ENCODE measurements at regions not wholly inside any gene's neighbourhood (a gene's known extent, or its start where the extent isn't known, plus 50 kb on each side); places are given as distances from the start of the nearest gene placed in this dataset.

- TF ChIP-seq CTCF (IDR thresholded peaks at IDR 0.05; ENCODE audit: low read depth, low read length): no peak
- no peaks in the 10 kb centered on the region for H3K27me3 ChIP-seq
- H3K9me3 ChIP-seq: no peaks in the 10 kb centered on the region
- H3K4me1 ChIP-seq: no peaks in the 10 kb centered on the region; the same call in 1 of the 2 replicates
- H3K36me3 ChIP-seq: no peaks in the 10 kb centered on the region
- H3K4me3 ChIP-seq (ENCODE audit: low read depth, low read length): no peak overlapping the region
- DNase-seq: no peak
These were observed 62.4 kb upstream of the ATP8A1 start for GRCh38 chr4:42719257-42719656.

GRCh38 chr4:42718336-42718735 is 61.4 kb upstream of the ATP8A1 start:
- TF ChIP-seq CTCF (IDR thresholded peaks at IDR 0.05; ENCODE audit: low read depth, low read length): no peak
- DNase-seq: no peak
- H3K9me3 ChIP-seq: no peaks in the 10 kb centered on the region

GRCh38 chr4:42716996-42717395 is 60.1 kb upstream of the ATP8A1 start:
- H3K4me1 ChIP-seq: peaks cover 13% of the 10 kb centered on the region
- no peaks in the 10 kb centered on the region for H3K36me3 ChIP-seq
- H3K27me3 ChIP-seq: no peaks in the 10 kb centered on the region
- no peak overlapping the region for H3K4me3 ChIP-seq (ENCODE audit: low read depth, low read length)
- H3K9me3 ChIP-seq: no peaks in the 10 kb centered on the region
- no peak for DNase-seq
- TF ChIP-seq CTCF (IDR thresholded peaks at IDR 0.05; ENCODE audit: low read depth, low read length): no peak

More at GRCh38 chr4:42718336-42718735, 61.4 kb upstream of the ATP8A1 start:
- Histone ChIP-seq H3K4me3 (ENCODE audit: low read depth, low read length) (no peak overlapping the region), H3K4me1 (peaks cover 3% of the 10 kb centered on the region; the same call in 1 of the 2 replicates), H3K27me3 (no peaks in the 10 kb centered on the region), H3K36me3 (no peaks in the 10 kb centered on the region)

- no peaks in the 10 kb centered on the region for H3K9me3 ChIP-seq
- H3K36me3 ChIP-seq: no peaks in the 10 kb centered on the region
- TF ChIP-seq CTCF (IDR thresholded peaks at IDR 0.05; ENCODE audit: low read depth, low read length): no peak
- H3K4me3 ChIP-seq (ENCODE audit: low read depth, low read length): no peak overlapping the region
- H3K27me3 ChIP-seq: no peaks in the 10 kb centered on the region
- no peak for DNase-seq
- peaks cover 14% of the 10 kb centered on the region for H3K4me1 ChIP-seq
These were observed 59.0 kb upstream of the ATP8A1 start for GRCh38 chr4:42715807-42716482.

- Histone ChIP-seq H3K9me3 (no peaks in the 10 kb centered on the region), H3K27me3 (no peaks in the 10 kb centered on the region), H3K36me3 (no peaks in the 10 kb centered on the region), H3K4me3 (ENCODE audit: low read depth, low read length) (no peak overlapping the region), H3K4me1 (peaks cover 14% of the 10 kb centered on the region)
- peak; percentile 25 for TF ChIP-seq CTCF (IDR thresholded peaks at IDR 0.05; ENCODE audit: low read depth, low read length)
- peak; percentile 55 for DNase-seq
These were observed 56.5 kb upstream of the ATP8A1 start for GRCh38 chr4:42713391-42713790.

- TF ChIP-seq CTCF (IDR thresholded peaks at IDR 0.05; ENCODE audit: low read depth, low read length): no peak
- Histone ChIP-seq H3K9me3 (no peaks in the 10 kb centered on the region), H3K36me3 (no peaks in the 10 kb centered on the region), H3K4me3 (ENCODE audit: low read depth, low read length) (no peak overlapping the region), H3K4me1 (peaks cover 14% of the 10 kb centered on the region), H3K27me3 (no peaks in the 10 kb centered on the region)
- DNase-seq: peak; percentile 43
These were observed 55.9 kb upstream of the ATP8A1 start for GRCh38 chr4:42712854-42713253.

Data from BE2C (cell line).